HG03460 (cell line): ENCODE measurements at regions not wholly inside any gene's neighbourhood (a gene's known extent, or its start where the extent isn't known, plus 50 kb on each side); places are given as distances from the start of the nearest gene placed in this dataset.

Source experiments
- ATAC-seq: cut with Tn5 transposase; IDR thresholded peaks from one replicate; pipeline ENCODE4 v1.9.1; 2021; ENCODE audit not compliant: unreplicated experiment

- ATAC-seq, result no peak
Measured at GRCh38 chr9:100937382-100937781, 91.1 kb upstream of the PLPPR1 start.

GRCh38 chr9:100938507-100938906 lies 90.0 kb upstream of the PLPPR1 start:
- ATAC-seq, result no peak

- ATAC-seq, result no peak
Measured at GRCh38 chr9:100939636-100940035, 88.9 kb upstream of the PLPPR1 start.

GRCh38 chr9:100959226-100959625 lies 69.3 kb upstream of the PLPPR1 start:
- no peak for ATAC-seq
